HG02759 (cell line): ENCODE measurements at regions not wholly inside any gene's neighbourhood (a gene's known extent, or its start where the extent isn't known, plus 50 kb on each side); places are given as distances from the start of the nearest gene placed in this dataset.
"Not testable (repeated sequence)": the region's sequence is repeated elsewhere in the genome, so short reads cannot be mapped to it uniquely, and the experiment has no call there.

Experiments
- ATAC-seq: cut with Tn5 transposase; IDR thresholded peaks from one replicate; pipeline ENCODE4 v1.9.1; 2021; ENCODE audit warnings: mild to moderate bottlenecking, moderate library complexity; ENCODE audit not compliant: unreplicated experiment

GRCh38 chr3:78283994-78284393 lies 1244.1 kb downstream of the ROBO2 start:
- no peak for ATAC-seq

GRCh38 chr3:78285032-78285728 lies 1245.3 kb downstream of the ROBO2 start:
- no peak for ATAC-seq

DNA sequence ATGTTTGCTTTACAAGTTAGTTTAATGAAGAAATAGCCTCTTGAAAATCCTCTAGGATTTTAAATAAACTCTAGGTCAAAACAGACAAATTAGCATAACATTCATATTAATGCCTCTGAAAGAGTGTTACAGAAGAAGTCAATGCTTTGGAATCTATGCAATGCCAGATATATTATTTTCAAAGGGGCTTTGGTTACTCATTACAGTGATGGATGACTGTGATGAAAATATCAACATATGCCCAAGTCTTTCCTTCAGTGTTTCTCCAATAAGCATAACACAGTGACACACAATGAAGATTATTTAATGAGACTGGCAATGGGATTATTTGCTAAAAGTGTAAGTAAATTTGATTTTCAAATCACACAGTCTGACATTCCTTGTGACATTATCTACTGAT lies 1247.2 kb downstream of the ROBO2 start:
- ATAC-seq: no peak

- ATAC-seq: no peak
These were observed 1253.4 kb downstream of the ROBO2 start for GRCh38 chr3:78293284-78293683.

DNA sequence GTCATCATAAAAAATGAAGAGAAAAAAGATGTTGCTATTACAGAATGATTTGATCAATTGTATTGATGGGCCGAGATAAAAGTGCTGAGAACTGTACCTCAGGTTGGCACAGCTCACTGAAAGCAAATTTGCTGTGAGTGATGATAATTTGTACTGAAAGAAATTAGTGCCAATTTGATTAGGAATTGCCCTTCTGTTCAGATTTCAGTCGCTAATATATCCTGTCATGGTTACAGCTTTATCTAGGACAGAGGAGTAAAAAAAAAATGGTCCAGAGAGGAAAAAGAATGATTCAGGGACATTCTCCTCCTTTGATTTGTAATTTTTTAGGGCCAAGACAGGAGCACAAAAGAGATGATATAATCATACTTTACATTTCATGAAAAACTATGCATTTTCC lies 1264.2 kb downstream of the ROBO2 start:
- ATAC-seq: no peak

- ATAC-seq: no peak
These were observed 1273.0 kb downstream of the ROBO2 start for GRCh38 chr3:78312851-78313250.

DNA sequence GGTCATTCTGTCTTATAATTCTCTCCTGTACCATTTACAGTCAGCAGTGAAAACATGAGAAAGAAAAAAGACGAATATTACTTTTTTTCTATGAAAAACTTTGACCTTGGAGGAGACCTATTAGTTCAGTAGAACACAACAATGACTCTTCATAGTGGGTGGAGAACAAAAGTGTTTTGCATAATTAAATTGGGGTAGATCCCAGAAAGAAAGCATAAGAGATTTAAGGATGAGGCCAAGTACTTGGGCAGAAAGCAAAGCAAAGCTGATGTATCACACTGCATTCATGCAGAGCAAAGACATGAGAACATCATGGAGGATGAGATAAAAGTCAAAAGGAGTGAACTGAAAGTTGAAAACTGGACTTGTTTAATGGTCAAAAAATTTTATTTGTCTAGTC lies 1273.4 kb downstream of the ROBO2 start:
- no peak for ATAC-seq

- ATAC-seq: no peak
These were observed 1274.4 kb downstream of the ROBO2 start for GRCh38 chr3:78314327-78314726.

GRCh38 chr3:78317774-78318173 lies 1277.9 kb downstream of the ROBO2 start:
- no peak for ATAC-seq

DNA sequence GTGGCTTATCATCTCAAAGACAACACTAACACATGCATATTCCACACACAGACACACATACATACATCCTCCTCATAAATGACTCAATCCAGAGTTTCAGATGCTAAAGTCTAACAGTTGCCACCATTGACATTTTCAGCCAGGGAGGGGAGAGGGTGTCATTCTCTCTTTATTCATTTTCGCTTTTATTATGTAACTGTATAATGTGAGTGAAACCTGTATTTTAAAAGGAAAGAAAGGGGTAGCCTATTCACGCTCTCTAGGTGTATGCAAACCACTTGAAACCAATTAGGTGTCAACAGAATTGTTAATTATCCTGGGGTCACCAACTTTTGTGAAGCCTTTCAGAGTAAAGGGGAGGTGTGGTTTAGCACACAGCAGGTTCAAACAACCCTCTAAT lies 1282.9 kb downstream of the ROBO2 start:
- no peak for ATAC-seq

- ATAC-seq: no peak
These were observed 1297.9 kb downstream of the ROBO2 start for GRCh38 chr3:78337801-78338211.

DNA sequence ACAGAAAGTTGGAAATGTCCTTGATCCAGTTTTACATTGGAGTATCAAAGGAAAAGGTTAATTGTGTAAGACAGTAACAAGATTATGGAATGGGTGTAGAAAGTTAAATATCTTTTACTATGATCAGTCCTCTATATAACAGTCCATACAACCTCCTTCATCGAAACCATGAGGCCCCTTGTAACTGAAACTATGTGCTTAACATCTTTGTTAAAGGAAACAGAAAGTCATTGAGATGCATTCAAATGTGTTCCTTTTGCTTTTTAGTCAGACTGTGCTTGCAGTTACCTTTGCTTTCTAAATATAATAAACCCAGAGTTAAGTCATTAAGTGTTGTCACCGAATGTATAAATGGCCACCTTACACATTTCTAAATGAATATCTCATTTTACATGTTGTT lies 1298.5 kb downstream of the ROBO2 start:
- ATAC-seq: no peak

DNA sequence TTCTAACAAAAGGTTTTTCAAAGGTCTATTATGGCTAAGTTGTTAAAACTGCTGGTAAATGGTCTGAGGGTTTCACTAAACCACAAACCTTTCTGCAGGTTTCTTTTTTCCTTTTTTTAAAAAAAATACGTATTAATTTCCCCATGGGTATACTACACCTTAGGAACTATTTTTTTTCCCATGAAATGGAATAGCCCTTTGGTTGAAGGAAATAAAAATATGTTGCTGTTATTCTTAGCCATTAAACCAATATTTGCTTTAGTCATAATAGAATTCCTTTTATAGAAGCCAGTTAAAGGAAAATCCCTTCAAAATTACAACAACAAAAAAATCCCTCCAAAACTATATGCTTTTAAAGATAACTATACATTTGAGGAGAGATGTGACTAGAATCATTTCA lies 1303.3 kb downstream of the ROBO2 start:
- no peak for ATAC-seq

DNA sequence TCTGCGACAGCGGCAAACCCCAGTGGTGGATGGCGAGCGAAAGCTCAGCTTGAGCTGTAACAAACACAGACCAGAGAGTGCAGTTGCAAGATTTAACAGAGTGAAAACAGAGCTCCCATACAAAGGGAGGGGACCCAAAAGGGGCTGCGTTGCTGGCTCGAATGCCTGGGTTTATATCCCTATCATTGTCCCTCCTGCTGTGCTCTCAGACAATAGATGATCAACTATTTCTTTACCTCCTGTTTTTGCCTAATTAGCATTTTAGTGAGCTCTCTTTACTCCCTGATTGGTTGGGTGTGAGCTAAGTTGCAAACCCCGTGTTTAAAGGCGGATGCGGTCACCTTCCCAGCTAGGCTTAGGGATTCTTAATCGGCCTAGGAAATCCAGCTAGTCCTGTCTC lies 1304.4 kb downstream of the ROBO2 start:
- ATAC-seq: not testable (repeated sequence)

- ATAC-seq: no peak
These were observed 1305.0 kb downstream of the ROBO2 start for GRCh38 chr3:78344918-78345317.

- ATAC-seq: no peak
These were observed 1307.3 kb downstream of the ROBO2 start for GRCh38 chr3:78347176-78347575.

- no peak for ATAC-seq
These were observed 1308.8 kb downstream of the ROBO2 start for GRCh38 chr3:78348664-78349063.

DNA sequence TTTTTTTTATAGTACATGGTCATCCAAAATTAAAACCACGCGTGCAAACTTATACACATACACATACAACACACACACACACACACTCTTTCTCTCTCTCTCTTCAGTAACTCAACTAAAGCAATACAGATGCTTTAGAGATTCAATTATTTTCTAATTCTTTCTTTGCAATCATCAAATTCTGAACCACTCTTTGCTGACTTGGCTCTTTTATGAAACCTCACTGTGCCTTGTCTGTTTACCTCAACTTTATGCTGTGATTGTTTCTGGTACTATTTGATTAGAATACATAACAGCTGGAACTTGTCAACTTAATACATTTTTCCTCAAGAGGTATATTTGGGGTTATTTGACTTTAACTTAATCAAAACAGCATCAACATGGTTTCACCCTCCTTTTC lies 1309.7 kb downstream of the ROBO2 start:
- ATAC-seq: no peak

DNA sequence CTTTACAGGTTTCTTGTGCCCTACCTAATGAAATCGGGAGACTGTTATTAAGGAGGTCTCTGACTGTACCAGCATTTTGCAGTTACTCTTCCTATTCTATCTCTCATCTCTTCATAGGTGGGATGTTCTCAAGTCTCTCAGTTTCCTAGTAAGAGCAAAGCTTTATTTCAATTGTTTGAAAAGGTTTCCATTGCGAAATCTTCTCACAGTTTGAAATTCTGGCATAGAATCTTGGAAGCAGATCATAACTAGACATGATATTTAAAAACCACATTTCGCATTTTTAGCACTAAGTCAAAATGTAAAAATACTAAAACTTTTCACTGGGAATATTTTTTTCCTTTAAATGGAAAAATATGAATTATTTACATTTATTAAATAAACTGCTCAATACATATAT lies 1311.4 kb downstream of the ROBO2 start:
- no peak for ATAC-seq

- ATAC-seq: no peak
These were observed 1313.3 kb downstream of the ROBO2 start for GRCh38 chr3:78353231-78353630.

GRCh38 chr3:78360849-78361248 lies 1321.0 kb downstream of the ROBO2 start:
- no peak for ATAC-seq

DNA sequence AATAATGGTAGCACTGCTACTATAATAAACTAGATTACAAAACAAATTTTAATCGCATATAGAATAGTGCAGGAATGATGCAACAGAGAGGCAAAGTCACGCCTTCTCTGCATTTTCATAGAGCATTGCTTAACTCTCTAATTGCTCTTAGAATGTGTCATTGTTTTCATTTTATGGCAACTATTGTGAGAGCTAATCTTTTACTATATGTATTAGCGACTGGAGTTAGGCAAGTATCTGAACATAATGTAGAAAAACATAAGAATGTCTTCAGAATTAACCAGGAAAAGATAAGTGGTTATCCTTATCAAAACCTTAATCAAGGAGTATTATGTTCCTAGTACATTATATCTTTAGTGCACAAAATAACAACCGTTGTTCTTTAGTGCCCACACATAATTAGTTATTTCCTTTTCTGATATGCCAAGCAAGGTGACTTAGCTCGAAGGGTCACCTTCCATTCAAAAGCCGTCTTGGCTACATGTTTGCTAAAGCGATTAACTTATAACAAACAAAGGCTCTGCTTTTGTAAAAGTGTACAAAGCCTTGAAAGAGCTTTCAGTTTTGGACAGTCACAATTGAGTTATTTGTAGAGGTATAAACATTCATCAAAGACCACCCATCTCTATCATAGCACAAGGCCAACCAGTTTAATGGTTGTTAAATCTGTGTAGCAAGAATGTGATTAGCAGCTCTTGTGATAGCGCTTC lies 1328.9 kb downstream of the ROBO2 start:
- no peak for ATAC-seq

DNA sequence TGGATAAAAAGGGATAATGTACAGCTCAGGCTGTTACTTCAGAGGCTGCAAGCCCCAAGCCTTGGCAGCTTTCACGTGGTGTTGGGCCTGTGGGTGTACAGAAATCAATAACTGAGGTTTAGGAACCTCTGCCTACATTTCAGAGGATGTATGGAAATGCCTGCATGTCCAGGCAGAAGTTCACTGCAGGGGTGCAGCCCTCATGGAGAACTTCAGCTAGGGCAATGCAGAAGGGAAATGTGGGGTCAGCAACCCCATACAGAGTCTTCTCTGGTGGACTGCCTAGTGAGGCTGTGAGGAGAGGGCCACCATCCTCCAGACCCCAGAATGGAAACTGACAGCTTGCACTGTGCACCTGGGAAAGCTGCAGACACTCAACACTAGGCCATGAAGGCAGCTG lies 1350.3 kb downstream of the ROBO2 start:
- no peak for ATAC-seq
